Mesenchymal stem cell (in vitro differentiated cells and primary cell): ENCODE measurements at regions not wholly inside any gene's neighbourhood (a gene's known extent, or its start where the extent isn't known, plus 50 kb on each side); places are given as distances from the start of the nearest gene placed in this dataset.
A peak's percentile ranks its signal among the peaks of the same experiment; 100 is the strongest.

Source experiments
- DNase-seq: peaks from one replicate; pipeline ENCODE4 v3.0.0-alpha.2; 2013
- H2AFZ ChIP-seq: one replicate; pipeline ENCODE4 v1.6.1; 2013; ENCODE audit warnings: low read depth, mild to moderate bottlenecking, control low read depth, inconsistent platforms, low read length, moderate library complexity
- H2AK5ac ChIP-seq: 2 replicates; pipeline ENCODE4 v1.6.1; 2013; ENCODE audit warnings: low read length, moderate library complexity, mild to moderate bottlenecking, inconsistent platforms; ENCODE audit not compliant: severe bottlenecking
- H2BK120ac ChIP-seq: one replicate; pipeline ENCODE4 v1.6.1; 2013; ENCODE audit warnings: low read depth, mild to moderate bottlenecking, inconsistent platforms, low read length, moderate library complexity
- H2BK12ac ChIP-seq, 2 experiments: one replicate each; pipeline ENCODE4 v1.6.1; 2013; ENCODE audit warnings: inconsistent platforms in 2 of 2, low read length in 2 of 2, mild to moderate bottlenecking in 2 of 2, moderate library complexity in 2 of 2, control low read depth in 1 of 2
- H2BK15ac ChIP-seq: one replicate; pipeline ENCODE4 v1.6.1; 2013; ENCODE audit warnings: mild to moderate bottlenecking, low read depth, inconsistent platforms; ENCODE audit not compliant: poor library complexity, severe bottlenecking
- H2BK5ac ChIP-seq: 2 replicates; pipeline ENCODE4 v1.6.1; 2013; ENCODE audit warnings: low read depth, mild to moderate bottlenecking, low read length, control low read depth, inconsistent platforms; ENCODE audit not compliant: poor library complexity, severe bottlenecking
- H3K14ac ChIP-seq, 2 experiments: one replicate each; pipeline ENCODE4 v1.6.1; 2013; ENCODE audit warnings: inconsistent platforms in 2 of 2, low read length in 2 of 2, control low read depth in 1 of 2, mild to moderate bottlenecking in 1 of 2, moderate library complexity in 1 of 2
- H3K18ac ChIP-seq, 2 experiments: one replicate each; pipeline ENCODE4 v1.6.1; 2013; ENCODE audit warnings: inconsistent platforms in 2 of 2, low read length in 2 of 2, control low read depth in 1 of 2, low read depth in 1 of 2, mild to moderate bottlenecking in 1 of 2
- H3K23ac ChIP-seq, 2 experiments: one replicate each; pipeline ENCODE4 v1.6.1; 2013; ENCODE audit warnings: inconsistent platforms in 2 of 2, low read length in 2 of 2, mild to moderate bottlenecking in 2 of 2, moderate library complexity in 2 of 2, control low read depth in 1 of 2
- H3K27ac ChIP-seq: 2 replicates; pipeline ENCODE4 v1.5.1; 2013; ENCODE audit warnings: mild to moderate bottlenecking, moderate library complexity, low read length, control low read depth, inconsistent platforms; ENCODE audit not compliant: poor library complexity, severe bottlenecking
- H3K27me3 ChIP-seq, 2 experiments: 2 replicates each; pipeline versions ENCODE4 v1.6.1 to v1.7.0; 2013; ENCODE audit warnings: low read length in 2 of 2, mild to moderate bottlenecking in 2 of 2, moderate library complexity in 2 of 2, control low read depth in 1 of 2, inconsistent platforms in 1 of 2; ENCODE audit not compliant: control insufficient read depth in 1 of 2, insufficient read depth in 1 of 2
- H3K36me3 ChIP-seq, 2 experiments: 2 replicates each; pipeline versions ENCODE4 v1.6.1 to v1.7.0; 2013; ENCODE audit warnings: low read length in 2 of 2, control low read depth in 1 of 2, inconsistent platforms in 1 of 2, low read depth in 1 of 2, mild to moderate bottlenecking in 1 of 2; ENCODE audit not compliant: insufficient read depth in 2 of 2, control insufficient read depth in 1 of 2
- H3K4ac ChIP-seq, 2 experiments: one replicate each; pipeline ENCODE4 v1.6.1; 2013; ENCODE audit warnings: inconsistent platforms in 2 of 2, low read length in 2 of 2, mild to moderate bottlenecking in 2 of 2, moderate library complexity in 2 of 2, control low read depth in 1 of 2, low read depth in 1 of 2
- H3K4me1 ChIP-seq: 2 replicates; pipeline ENCODE4 v1.6.1; 2013; ENCODE audit warnings: low read depth, low read length, control low read depth; ENCODE audit not compliant: control insufficient read depth, insufficient read depth
- H3K4me2 ChIP-seq: 2 replicates; pipeline ENCODE4 v1.6.1; 2013; ENCODE audit warnings: low read length, mild to moderate bottlenecking, inconsistent platforms; ENCODE audit not compliant: poor library complexity, severe bottlenecking
- H3K4me3 ChIP-seq, 2 experiments: 2 replicates each; pipeline versions ENCODE4 v1.5.1 to v1.7.0; 2013; ENCODE audit warnings: low read length in 2 of 2, mild to moderate bottlenecking in 2 of 2, control low read depth in 1 of 2, low read depth in 1 of 2; ENCODE audit not compliant: insufficient read depth in 1 of 2
- H3K79me1 ChIP-seq: replicated peaks from 2 replicates; pipeline ENCODE4 v1.6.1; 2013; ENCODE audit warnings: mild to moderate bottlenecking, control low read depth, low read length, inconsistent platforms; ENCODE audit not compliant: poor library complexity, severe bottlenecking
- H3K9ac ChIP-seq: 2 replicates; pipeline ENCODE4 v1.7.0; 2013; ENCODE audit warnings: mild to moderate bottlenecking, low read length, moderate library complexity
- H3K9me3 ChIP-seq: 2 replicates; pipeline ENCODE4 v1.7.0; 2013; ENCODE audit warnings: mild to moderate bottlenecking, low read length; ENCODE audit not compliant: control insufficient read depth
- H4K8ac ChIP-seq: one replicate; pipeline ENCODE4 v1.6.1; 2013; ENCODE audit warnings: inconsistent platforms, mild to moderate bottlenecking, low read length, moderate library complexity
- H4K91ac ChIP-seq: one replicate; pipeline ENCODE4 v1.6.1; 2013; ENCODE audit warnings: mild to moderate bottlenecking, low read length, inconsistent platforms
- WGBS: methylation state at CpG from one replicate; pipeline ENCODE4 v1.1.7; 2013; ENCODE audit warnings: mixed read lengths; 5-methylcytosine and 5-hydroxymethylcytosine counted together

DNA sequence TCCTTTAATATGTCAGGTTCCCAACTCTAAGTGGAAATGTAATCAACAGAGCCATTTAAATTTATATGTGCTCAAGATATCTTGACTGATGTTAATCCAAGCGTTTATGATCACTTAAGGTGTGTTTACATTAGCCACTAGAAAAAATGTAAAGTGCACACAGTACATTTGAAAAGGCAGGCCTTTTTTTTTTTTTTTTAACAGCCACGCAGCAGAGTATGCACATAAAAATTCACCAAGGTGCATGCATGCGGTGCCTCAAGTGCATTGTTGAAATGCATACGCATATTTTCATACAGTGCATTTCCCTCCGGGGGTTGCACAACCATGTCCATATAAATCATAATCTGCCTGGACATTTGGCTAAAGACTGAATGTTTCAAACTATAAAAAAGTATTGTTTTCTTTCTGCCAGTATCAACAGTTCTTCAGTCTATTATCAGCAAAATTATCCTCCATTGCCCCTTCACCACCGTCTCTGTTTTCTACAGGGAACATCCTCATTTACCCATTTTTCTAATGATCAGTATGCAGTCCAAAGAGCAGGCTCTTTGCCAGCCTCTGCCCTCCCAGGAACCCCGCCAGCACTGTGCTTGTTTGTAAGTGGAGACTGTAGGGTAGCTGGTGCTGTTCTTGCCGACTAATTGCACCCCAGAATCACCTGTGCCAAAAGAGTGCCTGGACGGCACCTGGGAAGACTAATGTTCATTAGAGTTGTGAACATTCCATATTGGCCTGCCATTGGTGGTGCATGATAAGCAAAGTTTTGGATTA lies 611.2 kb upstream of the CFAP20DC start:
- Histone ChIP-seq H3K27ac (no peak overlapping the region), H3K9ac (no peak overlapping the region), H4K91ac (no peak overlapping the region), H3K4me3 (no peak overlapping the region), H3K36me3 (no peaks in the 10 kb centered on the region), H2AFZ (no peak overlapping the region), H2BK5ac (no peak overlapping the region), H3K4me1 (no peaks in the 10 kb centered on the region), H2BK120ac (no peak overlapping the region), H2BK12ac (peak overlapping the region in 1 of 2 experiments; percentile 11), H3K79me1 (no peaks in the 10 kb centered on the region), H3K23ac (no peak overlapping the region), H2BK15ac (no peak overlapping the region), H3K4me2 (no peak overlapping the region), H3K9me3 (no peaks in the 10 kb centered on the region), H4K8ac (no peak overlapping the region), H3K27me3 (no peaks in the 10 kb centered on the region), H3K18ac (no peak overlapping the region), H2AK5ac (no peak overlapping the region), H3K4ac (peak overlapping the region in 1 of 2 experiments; percentile 58), H3K14ac (peak overlapping the region in 1 of 2 experiments; percentile 41)
- DNase-seq: no peak
- WGBS: 56% methylated on average over 9 of the region's 9 CpGs

DNA sequence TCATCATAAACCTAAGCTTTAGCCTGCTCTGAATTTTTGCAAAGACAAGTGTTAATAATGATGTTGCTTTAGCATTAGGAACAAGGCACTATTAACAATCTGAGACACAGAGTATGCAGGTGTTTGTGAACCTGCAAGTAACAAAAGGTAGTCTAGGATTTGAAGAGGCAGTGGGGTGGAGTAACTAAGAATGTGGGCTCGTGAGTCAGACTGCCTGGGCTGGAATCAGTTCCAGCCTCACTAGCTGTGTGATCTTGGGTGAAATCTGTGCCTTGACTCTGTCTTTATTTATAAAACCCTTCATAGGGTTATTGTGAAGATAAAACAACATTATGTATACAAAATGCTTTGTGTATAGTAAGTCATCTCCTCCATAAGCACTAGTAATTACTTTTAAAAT lies 610.6 kb upstream of the CFAP20DC start:
- no peak overlapping the region for H2BK5ac ChIP-seq
- DNase-seq: peak; percentile 33
- no peak overlapping the region for H3K23ac ChIP-seq
- no peak overlapping the region for H2BK12ac ChIP-seq
- no peaks in the 10 kb centered on the region for H3K4me1 ChIP-seq
- no peaks in the 10 kb centered on the region for H3K27me3 ChIP-seq
- no peak overlapping the region for H2AK5ac ChIP-seq
- no peak overlapping the region for H3K4ac ChIP-seq
- H2AFZ ChIP-seq: no peak overlapping the region
- H3K9ac ChIP-seq: no peak overlapping the region
- no peaks in the 10 kb centered on the region for H3K36me3 ChIP-seq
- H3K4me2 ChIP-seq: no peak overlapping the region
- no peaks in the 10 kb centered on the region for H3K9me3 ChIP-seq
- no peak overlapping the region for H3K18ac ChIP-seq
- H4K8ac ChIP-seq: no peak overlapping the region
- H2BK120ac ChIP-seq: no peak overlapping the region
- no peak overlapping the region for H3K27ac ChIP-seq
- 11% methylated on average over 1 of the region's 1 CpG for whole genome bisulfite sequencing
- H2BK15ac ChIP-seq: no peak overlapping the region
- H4K91ac ChIP-seq: no peak overlapping the region
- no peak overlapping the region for H3K4me3 ChIP-seq
- H3K79me1 ChIP-seq: no peaks in the 10 kb centered on the region
- no peak overlapping the region for H3K14ac ChIP-seq

DNA sequence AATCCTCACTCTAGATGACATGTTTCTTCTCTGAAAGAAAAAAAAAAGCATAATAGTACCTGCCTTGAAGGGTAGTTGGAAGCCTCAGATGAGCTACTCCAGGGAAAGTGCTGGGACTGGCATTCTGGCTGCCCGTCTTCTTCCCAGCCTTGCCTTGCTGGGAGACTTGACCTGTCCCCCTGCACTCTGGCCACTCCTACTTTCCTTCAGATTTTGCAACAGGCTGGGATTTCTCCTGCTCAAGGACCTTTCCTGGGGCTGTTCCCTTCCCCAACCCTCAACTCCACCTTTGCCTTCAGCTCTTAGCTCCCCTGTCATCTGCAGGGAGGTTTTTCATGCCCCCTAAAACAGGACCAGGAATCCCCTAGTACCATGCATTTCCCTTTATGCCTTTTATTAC lies 609.9 kb upstream of the CFAP20DC start:
- no peak for DNase-seq
- no peak overlapping the region for H2BK5ac ChIP-seq
- no peak overlapping the region for H2BK120ac ChIP-seq
- H3K18ac ChIP-seq: peak overlapping the region in 1 of 2 experiments; percentile 49
- no peak overlapping the region for H3K9ac ChIP-seq
- no peak overlapping the region for H3K27ac ChIP-seq
- no peak overlapping the region for H2BK12ac ChIP-seq
- no peak overlapping the region for H3K4ac ChIP-seq
- no peak overlapping the region for H4K8ac ChIP-seq
- no peak overlapping the region for H2AK5ac ChIP-seq
- H3K23ac ChIP-seq: no peak overlapping the region
- H3K27me3 ChIP-seq: no peaks in the 10 kb centered on the region
- no peaks in the 10 kb centered on the region for H3K9me3 ChIP-seq
- H2BK15ac ChIP-seq: no peak overlapping the region
- no peak overlapping the region for H3K4me2 ChIP-seq
- WGBS: 73% methylated on average over 1 of the region's 1 CpG
- no peak overlapping the region for H3K14ac ChIP-seq
- no peaks in the 10 kb centered on the region for H3K36me3 ChIP-seq
- H3K4me1 ChIP-seq: no peaks in the 10 kb centered on the region
- H3K79me1 ChIP-seq: no peaks in the 10 kb centered on the region
- H3K4me3 ChIP-seq: no peak overlapping the region
- H4K91ac ChIP-seq: no peak overlapping the region
- peak overlapping the region; percentile 60 for H2AFZ ChIP-seq

DNA sequence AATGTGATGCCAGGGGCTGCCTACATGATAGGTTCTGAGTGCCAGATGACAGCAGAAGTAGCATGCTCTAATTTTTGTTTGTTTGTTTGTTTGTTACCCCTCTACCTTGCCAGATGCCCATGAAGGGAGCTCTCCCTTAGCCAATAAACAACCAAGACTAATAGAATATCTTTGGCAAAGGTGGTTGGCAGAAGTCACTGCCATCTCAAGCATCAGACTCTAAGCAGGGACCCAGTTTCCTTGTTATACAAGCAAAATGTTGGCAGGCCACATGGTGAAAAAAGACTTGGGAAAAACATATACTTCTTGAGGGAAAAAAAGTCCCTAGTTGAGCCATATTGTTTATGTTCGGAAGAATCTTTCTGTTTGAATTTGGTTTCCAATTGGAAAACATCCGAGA lies 609.0 kb upstream of the CFAP20DC start:
- Histone ChIP-seq H3K4me2 (no peak overlapping the region), H3K27me3 (no peaks in the 10 kb centered on the region), H2AFZ (no peak overlapping the region), H3K4ac (no peak overlapping the region), H2AK5ac (no peak overlapping the region), H2BK12ac (no peak overlapping the region), H3K9ac (no peak overlapping the region), H3K23ac (no peak overlapping the region), H3K4me1 (no peaks in the 10 kb centered on the region), H3K18ac (no peak overlapping the region), H3K27ac (no peak overlapping the region), H4K8ac (no peak overlapping the region), H4K91ac (no peak overlapping the region), H2BK5ac (no peak overlapping the region), H2BK120ac (no peak overlapping the region), H3K79me1 (no peaks in the 10 kb centered on the region), H3K36me3 (no peaks in the 10 kb centered on the region), H3K14ac (no peak overlapping the region), H3K4me3 (no peak overlapping the region), H2BK15ac (no peak overlapping the region), H3K9me3 (no peaks in the 10 kb centered on the region)
- no peak for DNase-seq
- WGBS: 92% methylated on average over 2 of the region's 2 CpGs
